Caco-2 (cell line): ENCODE measurements at regions not wholly inside any gene's neighbourhood (a gene's known extent, or its start where the extent isn't known, plus 50 kb on each side); places are given as distances from the start of the nearest gene placed in this dataset.

Experiments
- BruUV-seq: library from RNA; stranded (reverse); fragments of 400-500 nt; replicated peaks from 2 replicates; lab custom pipeline; 2021; lab: Mats Ljungman, UMichigan
- CTCF ChIA-PET: fragments of 300-600 bp; sonication (Branson Sonifier 250); formaldehyde crosslinking; loops from one replicate; lab custom pipeline; 2022; ENCODE audit warnings: antibody characterized with exemption; lab: Charles Lee
- POLR2A ChIA-PET: fragments of 300-600 bp; sonication (Branson Sonifier 250); formaldehyde crosslinking; loops from one replicate; lab custom pipeline; 2022; ENCODE audit warnings: antibody characterized with exemption; lab: Charles Lee
- DNase-seq, 2 experiments: peaks; one replicate each; pipeline versions ENCODE4 v3.0.0 to v3.0.0-alpha.2; 2020 to 2022
- H3K27me3 ChIP-seq: replicated peaks from 2 replicates; pipeline ENCODE4 v1.6.0; 2011; ENCODE audit warnings: low read length; ENCODE audit not compliant: control insufficient read depth, insufficient read depth
- H3K36me3 ChIP-seq: 2 replicates; pipeline ENCODE4 v1.5.1; 2011; ENCODE audit warnings: low read length; ENCODE audit not compliant: control insufficient read depth, insufficient read depth
- H3K4me1 ChIP-seq: fragments of 250-450 bp; sonication (Bioruptor Pico); 2 replicates; pipeline ENCODE4 v1.5.1; 2020; ENCODE audit warnings: mild to moderate bottlenecking
- H3K4me3 ChIP-seq: 2 replicates; pipeline ENCODE4 v1.5.1; 2011; ENCODE audit warnings: low read depth, mild to moderate bottlenecking, control low read depth, low read length
- H3K9me3 ChIP-seq: fragments of 250-450 bp; sonication (Bioruptor Pico); 2 replicates; pipeline ENCODE4 v1.5.1; 2020; ENCODE audit warnings: mild to moderate bottlenecking, moderate library complexity
- H3K27ac Mint-ChIP-seq: one replicate; pipeline ENCODE4 v1.8.0; 2022; ENCODE audit warnings: mixed read lengths; ENCODE audit not compliant: unreplicated experiment
- H3K27me3 Mint-ChIP-seq: one replicate; pipeline ENCODE4 v1.8.0; 2022; ENCODE audit warnings: mixed read lengths; ENCODE audit not compliant: insufficient read depth, unreplicated experiment
- H3K36me3 Mint-ChIP-seq: one replicate; pipeline ENCODE4 v1.8.0; 2022; ENCODE audit warnings: mild to moderate bottlenecking, mixed read lengths; ENCODE audit not compliant: insufficient read depth, unreplicated experiment
- H3K4me1 Mint-ChIP-seq: one replicate; pipeline ENCODE4 v1.8.0; 2022; ENCODE audit warnings: low read depth, mixed read lengths; ENCODE audit not compliant: unreplicated experiment
- H3K4me3 Mint-ChIP-seq: one replicate; pipeline ENCODE4 v1.8.0; 2022; ENCODE audit warnings: mild to moderate bottlenecking, moderate library complexity, mixed read lengths; ENCODE audit not compliant: unreplicated experiment
- H3K9me3 Mint-ChIP-seq: one replicate; pipeline ENCODE4 v1.8.0; 2022; ENCODE audit warnings: mixed read lengths; ENCODE audit not compliant: unreplicated experiment
- intact Hi-C: fragments of 100-400 bp; cut with micrococcal nuclease; formaldehyde crosslinking; loops from one replicate; pipeline ENCODE4 v1.10.0; 2022; ENCODE audit not compliant: unreplicated experiment
- TF ChIP-seq, protein P1 (sequence below), 2 experiments: fragments of 200-600 bp in 1 of 2; IDR thresholded peaks; 1 replicate in 1 of 2; 2 replicates in 1 of 2; pipeline versions ENCODE4 v1.5.1 to v1.8.0; 2011 to 2022; ENCODE audit warnings: antibody characterized with exemption in 1 of 2, control low read depth in 1 of 2, inconsistent platforms in 1 of 2, low read depth in 1 of 2, low read length in 1 of 2, mild to moderate bottlenecking in 1 of 2, moderate library complexity in 1 of 2; ENCODE audit not compliant: insufficient read depth in 1 of 2, severe bottlenecking in 1 of 2, unreplicated experiment in 1 of 2

DNA sequence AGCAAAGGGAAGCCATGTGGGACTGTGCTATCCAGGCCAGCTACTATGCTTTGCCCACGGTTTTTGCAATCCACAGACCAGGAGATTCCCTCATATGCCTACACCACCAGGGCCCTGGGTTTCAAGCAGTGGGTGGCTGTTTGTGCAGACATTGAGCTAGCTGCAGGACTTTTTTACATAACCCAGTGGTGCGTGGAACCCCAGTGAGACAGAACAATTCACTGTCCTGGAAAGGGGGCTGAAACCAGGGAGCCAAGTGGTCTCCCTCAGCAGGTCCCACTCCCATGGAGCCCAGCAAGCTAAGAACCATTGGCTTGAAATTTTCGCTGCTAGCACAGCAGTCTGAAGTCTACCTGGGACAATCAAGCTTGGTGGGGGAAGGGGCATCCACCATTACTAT is 959.9 kb downstream of the FSTL5 start:
- Mint-ChIP-seq H3K27me3 (no peaks in the 10 kb centered on the region), H3K36me3 (no peaks in the 10 kb centered on the region), H3K27ac (no peak overlapping the region), H3K4me3 (no peak overlapping the region), H3K9me3 (no peaks in the 10 kb centered on the region), H3K4me1 (no peaks in the 10 kb centered on the region)
- Histone ChIP-seq H3K4me1 (no peaks in the 10 kb centered on the region), H3K4me3 (no peak overlapping the region), H3K36me3 (no peaks in the 10 kb centered on the region), H3K27me3 (no peaks in the 10 kb centered on the region), H3K9me3 (no peaks in the 10 kb centered on the region)
- TF ChIP-seq, protein P1, sequence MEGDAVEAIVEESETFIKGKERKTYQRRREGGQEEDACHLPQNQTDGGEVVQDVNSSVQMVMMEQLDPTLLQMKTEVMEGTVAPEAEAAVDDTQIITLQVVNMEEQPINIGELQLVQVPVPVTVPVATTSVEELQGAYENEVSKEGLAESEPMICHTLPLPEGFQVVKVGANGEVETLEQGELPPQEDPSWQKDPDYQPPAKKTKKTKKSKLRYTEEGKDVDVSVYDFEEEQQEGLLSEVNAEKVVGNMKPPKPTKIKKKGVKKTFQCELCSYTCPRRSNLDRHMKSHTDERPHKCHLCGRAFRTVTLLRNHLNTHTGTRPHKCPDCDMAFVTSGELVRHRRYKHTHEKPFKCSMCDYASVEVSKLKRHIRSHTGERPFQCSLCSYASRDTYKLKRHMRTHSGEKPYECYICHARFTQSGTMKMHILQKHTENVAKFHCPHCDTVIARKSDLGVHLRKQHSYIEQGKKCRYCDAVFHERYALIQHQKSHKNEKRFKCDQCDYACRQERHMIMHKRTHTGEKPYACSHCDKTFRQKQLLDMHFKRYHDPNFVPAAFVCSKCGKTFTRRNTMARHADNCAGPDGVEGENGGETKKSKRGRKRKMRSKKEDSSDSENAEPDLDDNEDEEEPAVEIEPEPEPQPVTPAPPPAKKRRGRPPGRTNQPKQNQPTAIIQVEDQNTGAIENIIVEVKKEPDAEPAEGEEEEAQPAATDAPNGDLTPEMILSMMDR (IDR thresholded peaks at IDR 0.05; ENCODE audit: insufficient read depth in 1 of 2, low read depth in 1 of 2, low read length in 1 of 2, severe bottlenecking in 1 of 2, unreplicated experiment in 1 of 2) = no peak
- intact Hi-C loops = no loop called here
- DNase-seq = no peak
- POLR2A ChIA-PET = no interaction called here
- CTCF ChIA-PET = no interaction called here
- no TSS peak for BruUV-seq

DNA sequence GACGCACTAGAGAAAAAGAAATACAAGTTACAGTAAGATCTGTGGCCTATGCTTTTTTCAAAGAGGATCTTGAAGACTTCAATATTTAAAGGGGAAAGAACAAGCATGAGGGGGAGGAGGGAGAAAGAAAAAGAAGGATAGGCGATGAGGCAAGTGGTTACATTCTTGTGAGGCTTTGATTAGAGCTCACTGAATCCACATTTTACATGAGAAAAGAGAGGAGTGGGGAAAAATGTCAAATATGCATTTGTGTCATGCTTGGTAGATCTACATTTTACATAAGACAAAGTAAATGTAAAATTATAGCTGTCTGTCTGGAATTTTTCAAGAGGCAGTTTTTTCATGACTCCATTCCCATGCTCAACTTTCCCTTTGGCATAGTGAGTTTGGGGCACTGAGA is 965.9 kb downstream of the FSTL5 start:
- H3K36me3 Mint-ChIP-seq = no peaks in the 10 kb centered on the region
- no peak overlapping the region for H3K27ac Mint-ChIP-seq
- CTCF ChIA-PET = no interaction called here
- TF ChIP-seq, protein P1 (IDR thresholded peaks at IDR 0.05; ENCODE audit: insufficient read depth in 1 of 2, low read depth in 1 of 2, low read length in 1 of 2, severe bottlenecking in 1 of 2, unreplicated experiment in 1 of 2) = no peak
- no peaks in the 10 kb centered on the region for H3K9me3 Mint-ChIP-seq
- no TSS peak for BruUV-seq
- POLR2A ChIA-PET = no interaction called here
- H3K27me3 Mint-ChIP-seq = no peaks in the 10 kb centered on the region
- Histone ChIP-seq H3K4me1 (no peaks in the 10 kb centered on the region), H3K4me3 (no peak overlapping the region), H3K27me3 (no peaks in the 10 kb centered on the region), H3K9me3 (no peaks in the 10 kb centered on the region), H3K36me3 (no peaks in the 10 kb centered on the region)
- no peak overlapping the region for H3K4me3 Mint-ChIP-seq
- H3K4me1 Mint-ChIP-seq = no peaks in the 10 kb centered on the region
- DNase-seq = no peak
- intact Hi-C loops = no loop called here

DNA sequence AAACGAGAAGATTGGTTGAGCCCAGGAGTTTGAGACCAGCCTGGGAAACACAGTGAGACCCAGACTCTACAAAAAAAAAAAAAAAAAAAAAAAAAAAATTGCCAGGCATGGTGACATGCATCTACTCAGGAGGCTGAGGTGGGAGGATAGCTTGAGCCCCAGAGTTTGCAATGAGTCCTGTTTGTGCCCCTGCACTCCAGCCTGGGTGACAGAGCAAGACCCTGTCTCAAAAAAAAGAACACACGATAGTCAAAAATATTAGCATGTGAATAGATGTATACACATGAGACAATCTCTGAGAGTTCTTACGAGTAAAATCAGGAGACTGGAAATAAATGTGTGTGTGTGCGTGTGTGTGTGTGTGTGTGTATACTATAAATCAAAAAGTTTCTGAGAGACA is 966.3 kb downstream of the FSTL5 start:
- Mint-ChIP-seq H3K27ac (no peak overlapping the region), H3K4me1 (no peaks in the 10 kb centered on the region), H3K9me3 (no peaks in the 10 kb centered on the region), H3K36me3 (no peaks in the 10 kb centered on the region), H3K27me3 (no peaks in the 10 kb centered on the region), H3K4me3 (no peak overlapping the region)
- BruUV-seq = no TSS peak
- intact Hi-C loops = no loop called here
- no peaks in the 10 kb centered on the region for H3K36me3 ChIP-seq
- TF ChIP-seq, protein P1 (IDR thresholded peaks at IDR 0.05; ENCODE audit: insufficient read depth in 1 of 2, low read depth in 1 of 2, low read length in 1 of 2, severe bottlenecking in 1 of 2, unreplicated experiment in 1 of 2) = no peak
- ChIA-PET POLR2A (no interaction called here), CTCF (no interaction called here)
- no peak for DNase-seq
- no peak overlapping the region for H3K4me3 ChIP-seq
- H3K27me3 ChIP-seq = no peaks in the 10 kb centered on the region
- H3K4me1 ChIP-seq = no peaks in the 10 kb centered on the region
- no peaks in the 10 kb centered on the region for H3K9me3 ChIP-seq
